BLaER1 treated with 17β-estradiol and CSF1 and Interleukin-3, amounts not matched to agents 10 nM and 100 nM (cell line): ENCODE measurements at regions not wholly inside any gene's neighbourhood (a gene's known extent, or its start where the extent isn't known, plus 50 kb on each side); places are given as distances from the start of the nearest gene placed in this dataset.

Experiments used
- H3K27ac ChIP-seq, 11 experiments: shearing (Covaris generic); formaldehyde crosslinking; 2 replicates each; pipeline ENCODE4 v1.8.1; 2022
- H3K27me3 ChIP-seq, 11 experiments: shearing (Covaris generic); formaldehyde crosslinking; 2 replicates each; pipeline ENCODE4 v1.8.1; 2022
- H3K36me3 ChIP-seq, 11 experiments: shearing (Covaris generic); formaldehyde crosslinking; 2 replicates each; pipeline ENCODE4 v1.8.1; 2022
- H3K4me1 ChIP-seq, 10 experiments: shearing (Covaris generic); formaldehyde crosslinking; 2 replicates each; pipeline ENCODE4 v1.8.1; 2022
- H3K4me2 ChIP-seq, 11 experiments: shearing (Covaris generic); formaldehyde crosslinking; 2 replicates each; pipeline ENCODE4 v1.8.1; 2022
- H3K4me3 ChIP-seq, 10 experiments: shearing (Covaris generic); formaldehyde crosslinking; 2 replicates each; pipeline ENCODE4 v1.8.1; 2022
- H3K9ac ChIP-seq, 11 experiments: shearing (Covaris generic); formaldehyde crosslinking; 2 replicates each; pipeline ENCODE4 v1.8.1; 2022
- H3K9me3 ChIP-seq, 11 experiments: shearing (Covaris generic); formaldehyde crosslinking; replicated peaks in 1 of 11; 2 replicates each; pipeline ENCODE4 v1.8.1; 2022
- H4K20me1 ChIP-seq, 11 experiments: shearing (Covaris generic); formaldehyde crosslinking; 2 replicates each; pipeline ENCODE4 v1.8.1; 2022
- Cebpa-rat ChIP-seq, 11 experiments: shearing (Covaris generic); IDR thresholded peaks; 2 replicates each; pipeline ENCODE4 v1.8.1; 2022

DNA sequence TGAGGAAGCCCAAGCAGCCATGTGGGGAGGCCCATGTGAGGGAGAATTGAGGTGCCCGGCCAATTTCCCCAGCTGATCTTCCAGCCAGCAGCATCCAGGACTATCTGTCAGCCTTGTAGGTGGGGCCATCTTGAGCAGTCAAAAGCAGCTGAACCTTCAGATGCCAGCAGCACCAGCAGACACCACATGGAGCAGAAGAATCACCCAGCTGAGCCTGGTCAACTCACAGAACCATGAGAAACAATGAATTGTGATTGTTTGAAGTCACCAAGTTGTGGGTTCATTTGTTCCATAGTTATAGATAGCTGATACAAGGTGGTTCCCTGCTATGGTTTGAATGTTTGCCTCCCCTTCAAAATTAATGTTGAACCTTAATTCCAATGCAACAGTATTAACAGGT is 85.1 kb upstream of the ATP6AP2 start:
- peaks cover 0 to 27% (median 6%) of the 10 kb centered on the region in 10 experiments; a peak in 7 of 20 replicates for H3K4me1 ChIP-seq
- TF ChIP-seq Cebpa-rat (IDR thresholded peaks at IDR 0.05): no peak
- no peak overlapping the region for H3K4me3 ChIP-seq
- H4K20me1 ChIP-seq: no peaks in the 10 kb centered on the region
- H3K4me2 ChIP-seq: no peak overlapping the region
- H3K36me3 ChIP-seq: no peaks in the 10 kb centered on the region
- no peak overlapping the region for H3K27ac ChIP-seq
- peaks cover 0 to 19% (median 10%) of the 10 kb centered on the region in 11 experiments; a peak in 12 of 22 replicates for H3K9me3 ChIP-seq
- peaks cover 0 to 22% (median 8%) of the 10 kb centered on the region in 11 experiments; a peak in 9 of 22 replicates for H3K27me3 ChIP-seq
- H3K9ac ChIP-seq: no peak overlapping the region

- Histone ChIP-seq H3K4me1 (peaks cover 0 to 27% (median 6%) of the 10 kb centered on the region in 10 experiments; a peak in 7 of 20 replicates), H3K27me3 (peaks cover 0 to 22% (median 8%) of the 10 kb centered on the region in 11 experiments; a peak in 9 of 22 replicates), H3K9me3 (peaks cover 0 to 19% (median 10%) of the 10 kb centered on the region in 11 experiments; a peak in 12 of 22 replicates), H3K9ac (no peak overlapping the region), H3K36me3 (no peaks in the 10 kb centered on the region), H4K20me1 (no peaks in the 10 kb centered on the region), H3K27ac (no peak overlapping the region), H3K4me3 (no peak overlapping the region), H3K4me2 (no peak overlapping the region)
- TF ChIP-seq Cebpa-rat (IDR thresholded peaks at IDR 0.05): no peak
These were observed 86.8 kb upstream of the ATP6AP2 start for GRCh38 chrX:40494005-40494404.

DNA sequence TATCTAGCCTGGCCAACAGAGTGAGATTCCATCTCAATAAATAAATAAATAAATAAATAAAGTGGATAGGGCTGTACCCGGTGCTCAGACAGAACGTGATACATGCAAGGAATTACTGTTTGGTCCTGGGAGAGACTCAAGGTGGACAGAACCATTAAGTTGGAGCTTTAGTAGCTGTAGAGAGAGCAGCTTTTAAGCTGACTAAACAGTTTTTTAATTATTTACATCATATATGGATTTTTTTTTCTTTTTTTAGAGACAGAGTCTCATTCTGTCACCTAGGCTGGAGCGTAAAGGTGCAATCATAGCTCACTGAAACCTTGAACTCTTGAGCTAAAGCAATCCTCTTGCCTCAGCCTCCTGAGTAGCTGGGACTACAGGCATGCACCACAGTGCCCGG is 92.5 kb upstream of the ATP6AP2 start:
- H4K20me1 ChIP-seq: no peaks in the 10 kb centered on the region
- no peak overlapping the region for H3K27ac ChIP-seq
- H3K4me1 ChIP-seq: peaks cover 0 to 7% (median 0%) of the 10 kb centered on the region in 10 experiments; a peak in 3 of 20 replicates
- TF ChIP-seq Cebpa-rat (IDR thresholded peaks at IDR 0.05): no peak
- H3K9me3 ChIP-seq: peaks cover 11 to 25% (median 19%) of the 10 kb centered on the region in 11 experiments; a peak in 18 of 22 replicates
- H3K4me2 ChIP-seq: no peak overlapping the region
- H3K27me3 ChIP-seq: no peaks in the 10 kb centered on the region
- no peaks in the 10 kb centered on the region for H3K36me3 ChIP-seq
- H3K4me3 ChIP-seq: no peak overlapping the region
- no peak overlapping the region for H3K9ac ChIP-seq

DNA sequence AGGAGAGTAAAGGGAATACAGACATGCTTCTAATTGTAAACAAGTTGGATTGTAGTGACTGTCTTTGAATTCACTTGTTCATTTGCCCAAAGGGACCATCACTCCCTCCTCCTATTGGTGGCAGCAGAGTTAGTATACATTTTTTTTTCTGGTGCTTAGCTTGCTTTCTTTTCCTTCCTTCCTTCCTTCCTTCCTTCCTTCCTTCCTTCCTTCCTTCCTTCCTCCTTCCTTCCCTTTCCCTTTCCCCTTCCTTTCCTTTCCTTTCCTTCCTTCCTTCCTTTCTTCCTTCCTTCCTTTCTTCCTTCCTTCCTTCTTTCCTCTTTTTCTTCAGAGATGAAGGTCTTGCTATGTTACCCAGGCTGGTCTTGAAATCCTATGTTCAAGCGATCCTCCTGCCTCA is 94.8 kb upstream of the ATP6AP2 start:
- Histone ChIP-seq H3K27me3 (no peaks in the 10 kb centered on the region), H3K4me3 (no peak overlapping the region), H3K4me2 (no peak overlapping the region), H3K36me3 (no peaks in the 10 kb centered on the region), H3K27ac (no peak overlapping the region), H3K9me3 (peaks cover 11 to 25% (median 20%) of the 10 kb centered on the region in 11 experiments; a peak in 18 of 22 replicates), H3K4me1 (no peaks in the 10 kb centered on the region), H4K20me1 (no peaks in the 10 kb centered on the region), H3K9ac (no peak overlapping the region)
- no peak for TF ChIP-seq Cebpa-rat (IDR thresholded peaks at IDR 0.05)

- Histone ChIP-seq H3K36me3 (no peaks in the 10 kb centered on the region), H3K4me1 (no peaks in the 10 kb centered on the region), H3K4me2 (no peak overlapping the region), H3K27ac (no peak overlapping the region), H3K9me3 (peaks cover 15 to 30% (median 21%) of the 10 kb centered on the region in 11 experiments; a peak in 20 of 22 replicates), H3K4me3 (no peak overlapping the region), H4K20me1 (no peaks in the 10 kb centered on the region), H3K27me3 (no peaks in the 10 kb centered on the region; a peak in 1 of 22 replicates), H3K9ac (no peak overlapping the region)
- no peak for TF ChIP-seq Cebpa-rat (IDR thresholded peaks at IDR 0.05)
These were observed 95.5 kb upstream of the ATP6AP2 start for GRCh38 chrX:40485102-40485826.

- Histone ChIP-seq H3K27me3 (no peaks in the 10 kb centered on the region; a peak in 1 of 22 replicates), H3K27ac (no peak overlapping the region)
- TF ChIP-seq Cebpa-rat (IDR thresholded peaks at IDR 0.05): no peak
These were observed 96.2 kb upstream of the ATP6AP2 start for GRCh38 chrX:40484408-40485091.

GRCh38 chrX:40483502-40483901 is 97.3 kb upstream of the ATP6AP2 start:
- Histone ChIP-seq H3K27ac (no peak overlapping the region), H3K9me3 (peaks cover 22 to 41% (median 31%) of the 10 kb centered on the region in 11 experiments; a peak in 21 of 22 replicates), H3K36me3 (no peaks in the 10 kb centered on the region), H3K9ac (no peak overlapping the region), H3K4me1 (peaks cover 0 to 8% (median 5%) of the 10 kb centered on the region in 10 experiments; a peak in 13 of 20 replicates), H3K27me3 (no peaks in the 10 kb centered on the region; a peak in 1 of 22 replicates), H4K20me1 (no peaks in the 10 kb centered on the region), H3K4me3 (no peak overlapping the region), H3K4me2 (no peak overlapping the region)
- no peak for TF ChIP-seq Cebpa-rat (IDR thresholded peaks at IDR 0.05)

More at GRCh38 chrX:40484408-40485091, 96.2 kb upstream of the ATP6AP2 start:
- Histone ChIP-seq H3K4me1 (no peaks in the 10 kb centered on the region), H3K4me2 (no peak overlapping the region), H3K9ac (no peak overlapping the region), H3K4me3 (no peak overlapping the region), H3K9me3 (peaks cover 22 to 37% (median 26%) of the 10 kb centered on the region in 11 experiments; a peak in 21 of 22 replicates), H4K20me1 (no peaks in the 10 kb centered on the region), H3K36me3 (no peaks in the 10 kb centered on the region)

DNA sequence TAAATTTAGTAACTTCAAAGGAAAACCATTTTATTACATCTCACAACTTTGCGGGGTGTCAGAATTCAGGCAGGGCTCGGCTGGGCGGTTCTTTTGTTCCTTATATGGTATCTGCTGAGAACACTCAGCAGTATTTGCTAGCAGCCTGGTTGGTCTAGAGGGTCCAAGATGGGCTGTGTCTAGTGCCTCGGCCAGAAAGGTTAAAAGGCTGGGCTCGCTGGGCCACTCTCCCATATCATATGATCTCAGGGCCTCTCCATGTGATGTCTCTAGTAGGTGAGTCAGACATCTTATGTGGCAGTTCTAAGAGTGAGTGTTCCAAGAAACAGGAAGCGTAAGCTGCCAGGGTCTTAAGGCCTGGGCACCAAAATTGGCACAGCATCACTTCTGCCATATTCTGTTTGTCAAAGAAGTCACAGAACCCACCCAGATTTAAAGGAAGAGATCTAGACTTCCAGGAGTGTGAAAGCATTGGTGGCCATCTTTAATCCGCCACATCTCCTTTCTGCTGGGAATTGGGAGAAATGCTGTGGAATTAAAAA is 100.9 kb upstream of the ATP6AP2 start:
- TF ChIP-seq Cebpa-rat (IDR thresholded peaks at IDR 0.05): no peak
- peaks cover 0 to 25% (median 20%) of the 10 kb centered on the region in 10 experiments; a peak in 16 of 20 replicates for H3K4me1 ChIP-seq
- H3K9ac ChIP-seq: no peak overlapping the region
- H3K27ac ChIP-seq: no peak overlapping the region
- H3K36me3 ChIP-seq: no peaks in the 10 kb centered on the region
- H4K20me1 ChIP-seq: no peaks in the 10 kb centered on the region
- H3K9me3 ChIP-seq: peaks cover 5 to 26% (median 12%) of the 10 kb centered on the region in 11 experiments; a peak in 16 of 22 replicates
- H3K27me3 ChIP-seq: peaks cover 0 to under 1% (median 0%) of the 10 kb centered on the region in 11 experiments; a peak in 2 of 22 replicates
- H3K4me2 ChIP-seq: 0 out of 22 replicates have a peak overlapping the region, but pooled peaks of 1 of the 11 experiments have one; percentile 8
- H3K4me3 ChIP-seq: no peak overlapping the region
